ENCODE measurements at regions not wholly inside any gene's neighbourhood (a gene's known extent, or its start where the extent isn't known, plus 50 kb on each side); places are given as distances from the start of the nearest gene placed in this dataset.
"Not testable (repeated sequence)": the region's sequence is repeated elsewhere in the genome, so short reads cannot be mapped to it uniquely, and the experiment has no call there.

GRCh38 chr10:45564303-45564959, 108.1 kb downstream of the ZFAND4 start:
- DNase-seq = no peak

DNA sequence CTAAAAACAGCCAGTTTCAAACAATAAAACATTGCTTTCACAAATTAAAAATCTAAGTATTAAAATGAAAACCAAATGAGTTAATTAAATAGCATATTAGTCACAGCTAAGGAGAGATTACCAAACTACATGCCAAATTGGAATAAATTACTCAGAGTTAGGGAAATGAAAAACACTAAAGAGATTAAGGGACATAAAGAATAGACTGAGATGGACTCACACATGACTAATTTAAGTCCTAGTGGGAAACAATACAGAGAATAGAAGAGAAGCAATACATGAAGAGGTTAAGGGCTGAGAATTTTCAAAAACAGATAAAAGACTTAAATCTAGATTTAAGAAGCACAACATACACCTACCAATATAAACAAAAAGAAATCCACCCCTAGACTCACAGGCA, 110.6 kb downstream of the ZFAND4 start:
- DNase-seq = no peak

DNA sequence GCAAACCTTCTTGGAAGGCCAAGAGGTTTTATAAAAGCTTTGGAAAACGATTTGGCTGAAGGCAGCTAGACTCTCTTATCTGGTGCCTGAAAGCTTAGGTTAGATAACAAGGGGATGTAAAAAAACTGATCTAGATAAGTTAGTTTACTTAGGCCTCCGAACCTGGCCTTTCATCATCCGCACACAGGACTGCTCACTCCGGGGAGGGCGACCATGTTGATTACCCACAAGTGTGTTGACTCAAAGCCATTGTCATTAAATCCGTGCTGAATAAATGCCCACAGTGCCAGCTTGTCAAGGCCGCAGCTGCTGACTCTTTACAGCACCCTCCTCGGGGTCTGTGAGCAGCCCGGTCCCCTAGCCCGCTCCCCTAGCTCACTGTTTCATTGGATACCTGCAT, 112.3 kb downstream of the ZFAND4 start:
- no peak for DNase-seq

DNA sequence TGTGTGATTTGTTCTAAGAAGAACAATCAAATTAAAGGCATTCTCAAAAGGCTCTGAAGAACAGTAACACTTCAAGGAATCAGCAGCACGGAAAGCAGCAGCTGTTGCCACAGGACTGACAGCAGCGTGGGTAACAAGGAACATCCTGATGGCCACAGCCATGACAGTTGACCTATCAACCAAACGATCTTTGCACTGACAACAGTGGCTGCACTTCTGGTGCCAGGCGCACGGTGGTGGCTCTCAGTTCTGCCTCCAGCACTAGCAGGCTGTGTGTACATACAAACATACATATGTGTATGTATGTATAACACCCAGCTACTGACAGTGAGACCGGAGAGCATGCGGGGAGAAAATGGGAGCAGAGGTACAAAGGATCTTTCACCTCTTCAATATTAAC, 114.1 kb downstream of the ZFAND4 start:
- no peak for DNase-seq

DNA sequence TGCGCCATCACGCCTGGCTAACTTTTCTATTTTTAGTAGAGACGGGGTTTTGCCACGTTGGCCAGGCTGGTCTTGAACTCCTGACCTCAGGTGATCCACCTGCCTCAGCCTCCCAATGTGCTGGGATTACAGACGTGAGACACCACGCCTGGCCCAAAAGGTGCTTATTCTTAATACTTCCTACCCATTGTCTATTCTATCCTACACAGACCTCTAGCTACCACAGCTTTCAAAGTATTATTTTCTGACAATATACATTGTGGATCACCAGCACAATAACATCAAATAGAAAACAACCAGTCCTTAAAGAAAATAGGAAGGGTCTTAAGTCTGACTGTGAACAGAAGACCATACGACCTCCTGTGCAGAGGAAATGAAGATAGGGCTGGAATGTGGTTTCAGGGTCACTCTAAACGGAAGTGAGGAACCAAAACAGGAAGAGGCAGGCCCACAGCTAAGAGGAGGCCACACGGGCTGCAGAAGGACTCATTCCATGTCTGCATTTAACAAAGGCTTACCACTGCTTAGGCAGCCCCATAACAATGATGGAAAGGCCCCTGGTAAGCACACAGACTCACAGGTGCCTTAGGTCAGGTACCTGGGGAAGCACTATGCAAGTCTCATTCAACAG, 115.2 kb downstream of the ZFAND4 start:
- no peak for DNase-seq

DNA sequence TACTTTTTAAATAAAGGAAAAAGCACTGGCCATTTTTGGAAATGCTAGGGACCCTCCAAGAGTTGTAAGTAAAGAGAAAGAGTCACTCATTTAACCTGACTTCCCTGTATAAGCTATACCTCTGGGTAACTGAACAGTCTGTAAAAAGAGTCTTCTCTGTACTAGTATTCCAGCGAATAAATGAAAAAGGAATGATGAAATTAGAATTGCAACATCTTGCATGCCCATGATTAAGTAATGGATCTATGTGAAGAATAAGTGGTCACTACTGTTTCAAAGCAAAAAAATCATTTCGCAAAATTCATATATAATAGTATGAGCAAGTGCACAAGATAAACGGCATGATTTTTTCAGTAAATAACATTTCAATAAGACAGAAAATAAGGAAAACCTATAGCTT, 116.8 kb downstream of the ZFAND4 start:
- DNase-seq = no peak

GRCh38 chr10:45555332-45555731, 117.2 kb downstream of the ZFAND4 start:
- not testable (repeated sequence) for DNase-seq

DNA sequence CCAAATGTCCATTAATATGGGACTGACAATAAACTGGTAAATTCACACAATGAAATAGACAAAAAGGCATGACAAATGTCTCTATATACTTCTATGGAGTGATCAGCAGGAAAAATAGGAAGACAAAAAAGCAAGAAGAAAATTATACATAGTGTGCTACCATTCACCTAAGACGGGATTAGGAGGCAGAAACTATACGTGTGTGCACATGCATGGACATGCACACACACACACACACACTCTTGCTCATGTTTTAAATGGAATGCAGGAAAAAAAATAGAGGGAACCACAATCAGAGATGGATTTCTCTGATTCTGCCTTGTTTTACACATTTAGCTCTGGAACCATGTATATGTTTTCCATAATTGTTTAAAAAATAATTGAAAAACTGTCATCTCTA, 119.0 kb downstream of the ZFAND4 start:
- no peak for DNase-seq

- no peak for DNase-seq
Observed at GRCh38 chr10:45553155-45553554, 119.4 kb downstream of the ZFAND4 start.

DNA sequence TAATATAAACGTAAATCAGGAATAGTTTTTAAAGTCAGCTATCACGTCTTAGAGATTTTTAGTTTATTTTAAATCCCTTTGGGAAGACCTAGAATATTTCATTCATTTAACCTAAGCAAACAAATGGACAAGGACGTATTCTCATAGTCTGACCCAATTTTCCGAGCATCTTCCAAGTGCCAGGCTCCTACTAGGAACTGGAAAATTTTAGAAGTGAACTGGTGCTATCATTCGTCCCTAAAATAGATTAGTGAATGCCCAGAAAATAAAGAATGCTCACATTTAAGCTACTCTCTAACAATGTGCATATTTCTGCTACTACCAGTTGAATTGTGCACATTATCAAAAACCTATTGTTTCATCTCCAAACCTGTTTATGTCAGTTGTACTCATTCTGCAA, 120.1 kb downstream of the ZFAND4 start:
- DNase-seq = no peak

GRCh38 chr10:45550903-45551786, 121.4 kb downstream of the ZFAND4 start:
- no peak for DNase-seq

- DNase-seq = no peak
Observed at GRCh38 chr10:45548068-45548467, 124.5 kb downstream of the ZFAND4 start.

DNA sequence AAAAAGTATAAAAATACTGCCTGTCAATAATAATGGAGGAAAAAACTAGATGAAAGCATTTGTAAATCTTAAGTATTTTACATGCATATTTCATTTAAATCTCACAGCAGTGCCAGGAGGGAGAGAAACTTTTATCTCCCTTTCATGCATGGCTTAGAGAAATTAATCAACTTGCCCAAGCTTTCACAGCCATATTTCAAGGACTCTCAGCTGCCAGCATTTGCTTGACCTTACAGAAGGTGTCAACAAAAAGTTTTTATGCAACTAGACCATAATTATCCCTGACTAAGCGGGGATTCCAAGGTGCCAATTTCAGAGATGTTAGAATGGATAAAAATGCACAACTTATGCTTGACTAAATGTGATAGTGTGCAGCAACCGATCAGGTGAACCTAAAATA, 125.4 kb downstream of the ZFAND4 start:
- DNase-seq = no peak

GRCh38 chr10:45545150-45545549, 127.4 kb downstream of the ZFAND4 start:
- no peak for DNase-seq

GRCh38 chr10:45544191-45544590, 128.4 kb downstream of the ZFAND4 start:
- no peak for DNase-seq

GRCh38 chr10:45541032-45541431, 131.5 kb downstream of the ZFAND4 start:
- DNase-seq = not testable (repeated sequence)

DNA sequence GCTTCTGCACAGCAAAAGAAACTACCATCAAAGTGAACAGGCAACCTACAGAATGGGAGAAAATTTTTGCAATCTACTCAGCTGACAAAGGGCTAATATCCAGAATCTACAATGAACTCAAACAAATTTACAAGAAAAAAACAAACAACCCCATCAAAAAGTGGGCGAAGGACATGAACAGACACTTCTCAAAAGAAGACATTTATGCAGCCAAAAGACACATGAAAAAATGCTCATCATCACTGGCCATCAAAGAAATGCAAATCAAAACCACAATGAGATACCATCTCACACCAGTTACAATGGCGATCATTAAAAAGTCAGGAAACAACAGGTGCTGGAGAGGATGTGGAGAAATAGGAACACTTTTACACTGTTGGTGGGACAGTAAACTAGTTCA, 132.0 kb downstream of the ZFAND4 start:
- DNase-seq = not testable (repeated sequence)

DNA sequence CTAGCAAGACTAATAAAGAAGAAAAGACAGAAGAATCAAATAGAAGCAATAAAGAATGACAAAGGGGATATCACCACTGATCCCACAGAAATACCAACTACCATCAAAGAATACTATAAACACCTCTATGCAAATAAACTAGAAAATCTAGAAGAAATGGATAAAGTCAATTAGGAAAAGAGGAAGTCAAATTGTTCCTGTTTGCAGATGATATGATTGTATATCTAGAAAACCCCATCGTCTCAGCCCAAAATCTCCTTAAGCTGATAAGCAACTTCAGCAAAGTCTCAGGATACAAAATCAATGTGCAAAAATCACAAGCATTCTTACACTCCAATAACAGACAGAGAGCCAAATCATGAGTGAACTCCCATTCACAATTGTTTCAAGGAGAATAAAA, 133.0 kb downstream of the ZFAND4 start:
- not testable (repeated sequence) for DNase-seq

DNA sequence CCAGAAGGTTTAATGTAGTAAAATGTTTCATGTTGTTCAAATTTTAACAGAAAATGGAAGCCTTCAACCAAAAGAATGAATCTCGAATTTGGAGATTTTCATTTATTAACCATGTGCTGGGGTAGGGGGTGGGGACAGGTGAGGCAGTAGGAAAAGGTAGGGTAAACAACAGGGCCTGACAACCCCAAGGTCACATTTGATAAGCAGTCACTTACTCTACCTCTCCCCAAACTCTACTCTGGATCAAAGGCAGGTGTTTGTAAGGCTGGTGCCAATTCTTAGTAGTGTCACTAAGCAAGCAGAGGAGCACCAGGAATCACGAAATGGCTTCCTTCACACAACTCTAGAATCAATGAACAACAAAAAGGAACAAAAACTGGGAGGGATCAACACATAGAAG, 138.0 kb downstream of the ZFAND4 start:
- no peak for DNase-seq

DNA sequence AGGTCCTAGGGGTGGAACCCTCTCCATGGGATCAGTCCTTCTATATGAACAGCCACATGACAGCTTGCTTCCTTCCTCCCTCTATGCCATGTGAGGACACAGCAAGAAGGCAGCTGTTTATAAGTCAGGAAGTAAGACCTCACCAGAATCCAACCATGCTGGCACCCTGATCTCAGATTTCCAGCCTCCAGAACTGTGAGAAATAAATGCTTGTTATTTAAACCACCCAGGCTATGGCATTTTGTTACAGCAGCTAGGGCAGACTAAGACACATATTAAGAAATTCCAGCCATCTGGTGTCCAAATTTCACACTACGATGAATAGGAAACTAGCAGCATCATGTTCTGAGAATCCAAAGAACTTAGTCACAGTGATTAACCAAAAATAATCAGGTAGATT, 140.1 kb downstream of the ZFAND4 start:
- DNase-seq = no peak

- DNase-seq = no peak
Observed at GRCh38 chr10:45526309-45526905, 146.2 kb downstream of the ZFAND4 start.

GRCh38 chr10:45520476-45520875, 146.5 kb downstream of the ALOX5 start:
- no peak for DNase-seq

GRCh38 chr10:45518741-45519140, 144.7 kb downstream of the ALOX5 start:
- DNase-seq = no peak

DNA sequence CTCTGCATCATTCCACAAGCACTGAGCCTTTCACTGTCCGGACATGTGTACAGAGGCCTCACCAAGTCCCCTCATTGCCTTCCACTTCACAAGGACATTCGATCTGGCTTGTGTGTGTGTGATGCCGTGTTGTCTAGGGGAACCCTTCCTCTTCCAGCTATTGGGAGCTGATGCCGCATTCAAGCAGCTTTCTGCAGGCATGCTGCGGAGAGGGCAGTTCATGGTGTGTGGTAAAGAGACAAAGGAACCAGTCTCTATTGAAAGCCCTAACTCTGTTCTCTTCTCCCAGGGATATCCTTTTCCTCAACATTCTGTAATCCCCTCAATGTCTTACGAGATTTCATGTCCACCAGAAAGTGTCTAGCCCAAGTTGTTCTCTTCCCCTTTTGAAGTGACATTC, 141.6 kb downstream of the ALOX5 start:
- DNase-seq = no peak

Measured in DMS 273 treated with DMSO at 0.1 percent for 48 hours (cell line).